SU-DHL-6 (cell line): ENCODE measurements at regions not wholly inside any gene's neighbourhood (a gene's known extent, or its start where the extent isn't known, plus 50 kb on each side); places are given as distances from the start of the nearest gene placed in this dataset.

Experiments
- CTCF ChIP-seq: fragments of 200-600 bp; sonication (generic); IDR thresholded peaks from one replicate; pipeline ENCODE4 v1.5.1; 2017; ENCODE audit warnings: antibody characterized with exemption, mild to moderate bottlenecking, low read length, moderate library complexity; ENCODE audit not compliant: insufficient read depth, poor library complexity, severe bottlenecking
- EZH2phosphoT487 ChIP-seq: fragments of 200-600 bp; sonication (generic), shearing (Covaris generic); conservative IDR thresholded peaks from 2 replicates; pipeline ENCODE4 v1.6.1; 2018; ENCODE audit warnings: mild to moderate bottlenecking, antibody characterized with exemption, low read length, moderate library complexity, mixed read lengths

GRCh38 chr10:60574388-60574787 is 184.7 kb upstream of the ANK3 start:
- TF ChIP-seq CTCF = no peak
- TF ChIP-seq EZH2phosphoT487 = no peak
